ENCODE measurements at regions not wholly inside any gene's neighbourhood (a gene's known extent, or its start where the extent isn't known, plus 50 kb on each side); places are given as distances from the start of the nearest gene placed in this dataset.

GRCh38 chr4:134045411-134045810, 156.2 kb downstream of the PABPC4L start:
- TF ChIP-seq ZNF274 (IDR thresholded peaks at IDR 0.05; ENCODE audit: low read depth, low read length) (no peak), YY1 (IDR thresholded peaks at IDR 0.05; ENCODE audit: insufficient read depth, insufficient read length) (no peak)
